IPS-15b (cell line): ENCODE measurements at regions not wholly inside any gene's neighbourhood (a gene's known extent, or its start where the extent isn't known, plus 50 kb on each side); places are given as distances from the start of the nearest gene placed in this dataset.

Source experiments
- H3K27me3 ChIP-seq: one replicate; pipeline ENCODE4 v1.6.1; 2013; ENCODE audit warnings: low read length; ENCODE audit not compliant: control insufficient read depth, insufficient read depth
- H3K36me3 ChIP-seq: one replicate; pipeline ENCODE4 v1.6.1; 2013; ENCODE audit warnings: low read length; ENCODE audit not compliant: control insufficient read depth, insufficient read depth
- H3K4me1 ChIP-seq: one replicate; pipeline ENCODE4 v1.6.1; 2013; ENCODE audit warnings: mild to moderate bottlenecking, low read length; ENCODE audit not compliant: control insufficient read depth, insufficient read depth
- H3K4me3 ChIP-seq: one replicate; pipeline ENCODE4 v1.5.1; 2013; ENCODE audit warnings: low read depth, low read length
- H3K9ac ChIP-seq: one replicate; pipeline ENCODE4 v1.6.1; 2013; ENCODE audit warnings: low read depth, mild to moderate bottlenecking, low read length
- H3K9me3 ChIP-seq: one replicate; pipeline ENCODE4 v1.6.1; 2013; ENCODE audit warnings: mild to moderate bottlenecking, low read length; ENCODE audit not compliant: control insufficient read depth, insufficient read depth

DNA sequence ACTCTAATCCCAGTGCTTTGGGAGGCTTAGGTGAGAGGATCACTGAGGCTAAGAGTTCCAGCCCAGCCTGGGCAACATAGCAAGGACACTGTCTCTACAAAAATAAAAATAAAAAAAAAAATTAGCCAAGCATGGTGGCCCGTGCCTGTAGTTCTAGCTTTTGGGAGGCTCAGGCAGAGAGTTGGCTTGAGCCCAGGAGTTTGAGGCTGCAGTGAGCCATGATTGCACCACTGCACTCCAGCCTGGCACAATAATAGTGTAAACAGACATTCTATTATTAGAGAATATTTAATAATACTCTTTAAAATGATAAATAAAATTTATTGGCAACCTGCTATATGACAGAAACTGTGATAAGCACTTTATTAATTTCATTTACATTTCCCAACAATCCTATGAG, 908.9 kb downstream of the TUSC7 start:
- H3K27me3 ChIP-seq: no peaks in the 10 kb centered on the region
- H3K9me3 ChIP-seq: no peaks in the 10 kb centered on the region
- H3K4me3 ChIP-seq: no peak overlapping the region
- H3K4me1 ChIP-seq: peaks cover 6% of the 10 kb centered on the region
- no peaks in the 10 kb centered on the region for H3K36me3 ChIP-seq
- H3K9ac ChIP-seq: no peak overlapping the region

DNA sequence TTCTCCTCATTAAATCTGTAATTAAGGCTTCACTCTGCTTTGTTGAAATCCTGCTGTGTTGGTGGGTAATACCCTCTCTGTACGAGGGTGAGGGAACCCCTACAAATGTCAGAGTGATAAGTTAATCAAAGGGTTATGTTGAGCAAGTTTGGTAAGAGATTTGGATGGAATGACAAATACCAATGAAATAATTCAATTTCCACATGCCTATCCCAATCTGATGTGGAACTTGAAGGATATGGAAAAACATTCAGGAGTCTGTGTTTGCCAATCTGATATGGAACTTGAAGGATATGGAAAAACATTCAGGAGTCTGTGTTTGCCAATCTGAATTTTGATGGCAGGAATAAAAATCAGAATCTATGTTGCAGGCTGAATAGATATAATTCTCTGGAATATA, 910.2 kb downstream of the TUSC7 start:
- H3K9ac ChIP-seq: no peak overlapping the region
- no peaks in the 10 kb centered on the region for H3K36me3 ChIP-seq
- no peaks in the 10 kb centered on the region for H3K9me3 ChIP-seq
- H3K4me1 ChIP-seq: peaks cover 6% of the 10 kb centered on the region
- H3K4me3 ChIP-seq: no peak overlapping the region
- H3K27me3 ChIP-seq: no peaks in the 10 kb centered on the region

DNA sequence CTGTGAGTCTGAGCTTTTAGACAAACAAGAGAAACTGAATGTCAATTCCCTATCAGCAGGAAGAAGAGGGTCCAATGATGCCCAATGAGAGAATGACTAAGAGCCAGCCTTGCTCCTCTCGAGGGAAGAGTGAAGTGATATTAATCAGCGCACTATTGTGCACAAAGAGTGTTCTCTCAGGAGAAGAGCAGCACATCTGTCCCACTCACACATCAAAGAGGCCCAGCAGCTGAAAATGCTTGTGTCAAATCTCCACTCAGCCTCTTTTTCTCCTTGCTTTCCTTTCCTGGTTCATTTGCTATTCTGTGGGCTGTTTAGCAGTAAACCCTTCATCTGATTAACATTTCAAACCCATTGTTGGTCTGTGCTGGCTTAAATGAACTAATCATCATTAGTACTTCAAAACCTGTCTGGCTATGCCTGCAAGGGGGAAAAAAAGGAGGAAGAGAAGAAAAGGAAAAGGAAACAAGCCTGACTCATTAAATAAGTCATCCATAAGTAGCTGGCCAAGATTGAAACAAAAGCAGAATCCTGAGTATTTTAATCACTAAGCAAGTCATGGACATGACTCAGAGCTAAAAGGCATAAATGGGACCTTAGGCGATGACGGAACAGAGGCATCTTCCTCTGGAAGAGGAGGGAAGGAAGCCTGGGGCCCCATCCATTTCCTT, 912.7 kb downstream of the TUSC7 start:
- no peak overlapping the region for H3K4me3 ChIP-seq
- no peak overlapping the region for H3K9ac ChIP-seq

DNA sequence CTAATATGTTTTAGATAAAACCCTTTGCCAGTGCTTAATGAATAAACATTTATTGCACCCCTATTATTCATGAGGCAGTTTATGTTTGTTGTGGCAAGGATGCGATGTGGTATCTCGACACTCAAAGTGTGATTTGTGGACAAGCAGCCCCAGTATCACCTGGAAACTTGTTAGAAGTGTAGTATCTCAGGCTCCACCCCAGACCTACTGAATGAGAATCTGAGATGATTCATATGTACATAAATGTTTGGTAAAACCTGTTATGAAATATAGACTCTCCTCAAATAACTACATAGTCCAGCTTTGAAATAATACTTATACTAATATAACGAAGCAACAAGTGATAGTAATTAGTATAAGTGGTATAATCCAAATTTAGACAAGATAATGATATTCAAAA, 914.8 kb downstream of the TUSC7 start:
- H3K4me1 ChIP-seq: peaks cover 6% of the 10 kb centered on the region
- no peak overlapping the region for H3K9ac ChIP-seq
- no peaks in the 10 kb centered on the region for H3K36me3 ChIP-seq
- H3K9me3 ChIP-seq: no peaks in the 10 kb centered on the region
- no peaks in the 10 kb centered on the region for H3K27me3 ChIP-seq
- no peak overlapping the region for H3K4me3 ChIP-seq

More for the DNA sequence above, 912.7 kb downstream of the TUSC7 start:
- H3K4me1 ChIP-seq: peaks cover 6% of the 10 kb centered on the region
- H3K9me3 ChIP-seq: no peaks in the 10 kb centered on the region
- no peaks in the 10 kb centered on the region for H3K27me3 ChIP-seq
- no peaks in the 10 kb centered on the region for H3K36me3 ChIP-seq

DNA sequence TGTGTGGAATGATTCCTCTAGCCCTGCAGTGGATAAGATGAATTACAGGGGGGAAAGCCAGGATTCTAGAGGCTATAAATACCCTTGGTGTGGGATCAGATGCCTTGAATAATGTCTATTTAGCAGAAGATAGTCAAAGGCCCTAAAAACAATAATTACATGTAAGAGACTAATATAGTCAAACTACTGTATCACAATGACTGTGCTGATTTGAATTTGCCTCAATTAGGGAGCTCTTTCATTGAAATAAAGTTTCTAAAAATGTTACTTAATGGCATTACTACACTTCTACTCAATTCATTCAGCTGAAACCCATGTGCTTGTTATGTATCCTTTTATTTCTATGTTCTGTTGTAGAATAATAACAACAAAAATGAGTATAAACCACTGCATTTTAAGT, 915.6 kb downstream of the TUSC7 start:
- H3K36me3 ChIP-seq: no peaks in the 10 kb centered on the region
- peaks cover 6% of the 10 kb centered on the region for H3K4me1 ChIP-seq
- H3K4me3 ChIP-seq: no peak overlapping the region
- H3K9me3 ChIP-seq: no peaks in the 10 kb centered on the region
- H3K27me3 ChIP-seq: no peaks in the 10 kb centered on the region
- H3K9ac ChIP-seq: no peak overlapping the region

DNA sequence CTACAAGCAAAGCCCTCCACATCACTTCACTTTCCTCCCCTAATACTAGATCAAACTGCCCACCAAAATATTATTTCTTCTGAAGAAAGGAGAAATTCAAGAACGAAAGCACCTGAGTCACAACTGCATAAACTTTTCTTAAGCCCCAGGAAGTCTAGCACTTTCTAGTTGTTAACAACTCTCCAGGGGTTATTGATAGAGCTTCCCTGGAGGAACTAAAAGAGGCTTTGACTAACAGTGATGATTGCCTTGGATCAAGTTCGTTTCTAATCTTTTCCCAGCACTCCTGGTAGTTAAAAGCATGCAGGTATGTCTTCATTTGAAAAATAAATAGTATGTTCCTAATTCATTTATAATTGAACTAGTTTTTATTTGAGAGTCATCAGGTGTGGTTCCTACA, 917.0 kb downstream of the TUSC7 start:
- H3K4me1 ChIP-seq: peaks cover 6% of the 10 kb centered on the region
- no peaks in the 10 kb centered on the region for H3K27me3 ChIP-seq
- no peaks in the 10 kb centered on the region for H3K36me3 ChIP-seq
- H3K4me3 ChIP-seq: no peak overlapping the region
- H3K9me3 ChIP-seq: no peaks in the 10 kb centered on the region
- no peak overlapping the region for H3K9ac ChIP-seq

DNA sequence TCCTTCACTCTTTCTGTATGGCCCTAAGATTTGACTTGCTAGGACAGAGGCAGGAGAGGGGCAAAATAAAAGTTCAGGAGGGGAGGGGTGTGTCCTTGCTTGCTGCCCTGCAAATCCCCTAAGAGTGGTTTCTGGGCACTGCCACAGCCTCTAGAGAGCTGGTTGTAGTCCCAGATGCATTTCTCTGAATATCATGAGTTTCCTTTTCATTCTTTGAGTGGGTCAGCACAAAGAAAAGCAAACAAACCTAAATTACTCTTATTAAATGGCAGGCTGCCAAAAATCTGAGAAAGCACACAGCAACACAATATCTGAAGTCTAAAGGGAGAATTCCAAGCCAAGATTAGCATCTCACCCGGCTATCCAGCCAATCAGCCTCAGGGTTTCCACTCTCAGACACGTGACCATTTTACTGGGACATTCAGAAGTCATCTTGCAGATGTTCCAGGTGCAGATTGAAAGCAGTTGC, 919.3 kb downstream of the TUSC7 start:
- H3K36me3 ChIP-seq: no peaks in the 10 kb centered on the region
- H3K4me3 ChIP-seq: no peak overlapping the region
- no peaks in the 10 kb centered on the region for H3K4me1 ChIP-seq
- H3K9ac ChIP-seq: no peak overlapping the region
- H3K27me3 ChIP-seq: no peaks in the 10 kb centered on the region
- H3K9me3 ChIP-seq: no peaks in the 10 kb centered on the region

DNA sequence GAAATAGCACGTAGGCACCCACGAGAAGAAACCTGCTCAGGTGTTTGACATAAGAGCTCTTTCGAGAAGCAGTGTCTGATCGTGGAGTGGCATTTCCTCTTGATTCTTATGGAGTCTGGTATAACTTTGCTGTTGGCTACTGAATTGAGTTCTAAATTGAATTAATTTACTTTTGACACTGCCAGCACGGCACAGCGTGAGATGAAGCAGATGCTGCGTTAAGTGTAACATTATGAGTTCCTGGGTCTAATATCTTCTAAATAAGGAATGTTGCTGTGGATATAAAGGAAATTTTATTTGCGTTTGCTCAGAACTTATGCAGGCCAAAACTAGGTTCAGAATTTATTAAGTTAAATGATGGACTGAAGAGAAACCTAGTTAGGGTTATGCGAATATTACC, 919.9 kb downstream of the TUSC7 start:
- H3K9me3 ChIP-seq: no peaks in the 10 kb centered on the region

DNA sequence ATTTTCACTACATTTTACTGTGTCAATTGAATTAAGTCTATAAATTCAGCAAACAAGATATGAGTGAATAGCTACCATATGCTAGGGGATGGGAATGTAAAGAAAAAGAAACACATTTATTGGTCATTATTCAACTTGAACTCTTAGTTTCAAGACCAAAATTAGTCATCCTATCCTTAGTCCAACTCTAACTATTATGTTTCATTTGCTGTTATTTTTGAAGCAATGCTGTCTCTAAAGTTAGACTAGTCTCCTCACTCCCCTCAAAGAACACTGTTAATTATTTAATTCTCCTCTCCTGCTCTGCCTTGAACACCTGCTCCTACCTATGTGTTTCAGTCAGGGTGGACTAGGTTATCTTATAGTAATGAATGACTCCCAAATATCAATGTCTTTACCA, 920.9 kb downstream of the TUSC7 start:
- no peak overlapping the region for H3K4me3 ChIP-seq
- no peaks in the 10 kb centered on the region for H3K4me1 ChIP-seq
- no peaks in the 10 kb centered on the region for H3K9me3 ChIP-seq
- no peaks in the 10 kb centered on the region for H3K36me3 ChIP-seq
- no peak overlapping the region for H3K9ac ChIP-seq
- no peaks in the 10 kb centered on the region for H3K27me3 ChIP-seq

More for the DNA sequence above, 919.9 kb downstream of the TUSC7 start:
- Histone ChIP-seq H3K4me1 (no peaks in the 10 kb centered on the region), H3K27me3 (no peaks in the 10 kb centered on the region), H3K4me3 (no peak overlapping the region), H3K36me3 (no peaks in the 10 kb centered on the region), H3K9ac (no peak overlapping the region)

DNA sequence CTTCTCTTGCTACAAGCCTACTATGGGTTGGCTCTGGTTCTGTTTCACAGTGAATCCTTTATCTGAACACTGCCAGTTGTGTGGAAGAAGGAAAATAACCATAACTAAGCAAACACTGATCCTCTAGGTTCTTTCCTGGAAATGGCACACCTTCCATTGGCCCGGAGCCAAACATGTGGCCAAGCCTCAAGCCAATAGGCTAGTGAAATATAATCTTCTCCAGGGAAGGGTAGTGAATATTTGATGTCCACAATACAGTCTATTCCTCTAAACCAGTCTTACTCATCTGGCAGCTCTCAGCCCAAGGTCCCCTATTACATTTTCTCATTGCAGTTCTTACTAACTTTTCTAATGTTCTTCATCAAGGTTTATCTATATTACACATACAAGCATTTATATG, 921.3 kb downstream of the TUSC7 start:
- Histone ChIP-seq H3K27me3 (no peaks in the 10 kb centered on the region), H3K36me3 (no peaks in the 10 kb centered on the region), H3K9ac (no peak overlapping the region), H3K9me3 (no peaks in the 10 kb centered on the region), H3K4me3 (no peak overlapping the region), H3K4me1 (no peaks in the 10 kb centered on the region)

DNA sequence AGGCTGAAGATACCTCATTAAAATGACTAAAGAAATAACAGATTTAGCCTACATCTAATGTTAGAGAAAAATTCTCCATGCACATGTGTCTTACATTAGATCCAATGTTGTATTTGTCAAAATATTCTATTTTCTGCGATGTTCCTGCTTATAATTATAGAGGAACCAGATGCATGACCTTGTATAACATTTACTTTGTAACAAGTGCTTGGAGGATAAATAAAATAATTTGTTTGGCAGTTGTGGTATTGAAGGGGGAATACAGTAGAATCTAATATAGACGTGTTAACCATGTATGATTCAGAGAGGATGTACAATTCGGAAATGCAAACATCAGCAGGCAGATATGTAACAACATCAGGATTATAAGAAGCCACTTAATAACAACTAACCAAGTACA, 922.2 kb downstream of the TUSC7 start:
- no peak overlapping the region for H3K9ac ChIP-seq
- H3K4me3 ChIP-seq: no peak overlapping the region
- H3K9me3 ChIP-seq: no peaks in the 10 kb centered on the region
- no peaks in the 10 kb centered on the region for H3K27me3 ChIP-seq
- H3K36me3 ChIP-seq: no peaks in the 10 kb centered on the region
- H3K4me1 ChIP-seq: no peaks in the 10 kb centered on the region

DNA sequence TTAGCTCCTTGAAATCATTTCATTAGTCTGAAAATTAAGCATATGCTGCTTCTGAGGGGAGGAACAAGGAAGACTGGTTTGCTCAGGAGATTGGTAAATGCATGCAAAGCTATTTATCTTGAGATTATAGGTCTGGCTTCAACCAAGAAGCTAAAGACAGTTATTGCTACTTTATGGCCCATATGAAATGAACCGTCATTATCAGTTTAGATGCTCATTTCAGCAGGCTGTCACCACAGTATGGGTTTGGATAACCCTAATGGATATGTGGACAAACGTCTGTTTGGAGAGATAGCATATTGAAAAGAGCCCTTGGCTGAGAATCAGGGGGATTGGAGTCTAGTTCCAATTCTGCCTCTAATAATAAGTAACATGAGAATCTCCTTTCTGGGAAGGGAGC, 922.6 kb downstream of the TUSC7 start:
- Histone ChIP-seq H3K27me3 (no peaks in the 10 kb centered on the region), H3K4me3 (no peak overlapping the region), H3K4me1 (no peaks in the 10 kb centered on the region), H3K9ac (no peak overlapping the region), H3K9me3 (no peaks in the 10 kb centered on the region), H3K36me3 (no peaks in the 10 kb centered on the region)
